ENCODE measurements at regions not wholly inside any gene's neighbourhood (a gene's known extent, or its start where the extent isn't known, plus 50 kb on each side); places are given as distances from the start of the nearest gene placed in this dataset.

DNA sequence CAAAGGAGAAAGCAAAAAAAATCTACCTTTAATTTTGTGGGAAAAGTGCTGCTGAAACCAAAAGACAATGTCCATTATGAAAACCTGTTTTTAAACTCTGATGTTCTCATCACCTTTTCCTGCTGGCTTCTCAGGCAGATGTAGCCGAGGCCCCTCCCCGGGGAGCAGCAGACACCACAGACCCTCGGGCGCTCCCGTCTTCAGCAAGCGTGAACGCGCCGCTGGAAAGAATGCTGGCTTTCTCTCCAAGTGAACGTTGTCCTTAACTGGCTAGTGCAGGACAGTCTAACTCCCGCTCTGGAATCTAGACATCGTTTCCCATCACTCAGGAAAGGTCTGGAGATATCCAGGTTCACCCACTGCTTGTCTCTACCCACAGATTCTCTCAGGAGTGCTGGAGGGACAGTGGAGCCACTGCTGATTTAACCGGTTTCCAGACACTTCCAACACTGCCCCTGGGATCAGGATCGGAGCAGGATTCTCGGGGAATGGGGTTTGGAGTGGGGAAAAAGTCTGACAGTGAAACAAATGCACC is 211.2 kb downstream of the RBFOX3 start:
- ATAC-seq (no peak), DNase-seq (ENCODE audit: low read depth, low spot score) (no peak)
- intact Hi-C loops (cut with micrococcal nuclease), result loop anchor here (2.0 to 10.0 kb wide), 2 partner anchors 215 to 309 kb away; partner anchors contain the start of gene RBFOX3
- ChIA-PET CTCF (interaction anchor here (1.8 to 8.5 kb wide), 2 partner anchors 8 to 211 kb away, joined by 6 to 98 read pairs; no protein-coding TSS in a partner anchor), POLR2A (no interaction called here), RAD21 (ENCODE audit: low non-redundant PET in 1 of 2, low total read pairs in 2 of 2, uncharacterized antibody in 2 of 2, unreplicated experiment in 2 of 2) (no interaction called here)
- H3K9me2 ChIP-seq (ENCODE audit: insufficient read depth), result no peaks in the 10 kb centered on the region
- no peak overlapping the region for H3K4me2 ChIP-seq (ENCODE audit: low read length)
- no TSS peak for BruUV-seq (replicated peaks)
- no peak for TF ChIP-seq EZH2 (IDR thresholded peaks at IDR 0.05)
- TF ChIP-seq JUND (IDR thresholded peaks at IDR 0.05), result no peak
- H3K36me3 ChIP-seq (ENCODE audit: control insufficient read depth in 1 of 2, insufficient read depth in 2 of 2, low read length in 2 of 2), result no peaks in the 10 kb centered on the region
- no peak overlapping the region for H3K27ac ChIP-seq (ENCODE audit: low read depth, low read length)
- no peak overlapping the region for H3K9ac ChIP-seq (ENCODE audit: low read length)
- H3K4me3 ChIP-seq (replicated peaks in 1 of 2; ENCODE audit: low read depth in 1 of 2, low read length in 2 of 2), result no peak overlapping the region
- no peaks in the 10 kb centered on the region for H3K79me2 ChIP-seq (ENCODE audit: insufficient read depth, low read length)
- H4K20me1 ChIP-seq (ENCODE audit: insufficient read depth), result no peaks in the 10 kb centered on the region
- H3K4me1 ChIP-seq (ENCODE audit: control insufficient read depth in 1 of 2, insufficient read depth in 2 of 2, low read length in 2 of 2), result peaks cover 4 to 10% of the 10 kb centered on the region in 2 experiments; a peak in 2 of 4 replicates
- H3K27me3 ChIP-seq (ENCODE audit: insufficient read depth, low read length), result peaks cover 32% of the 10 kb centered on the region
- no peak overlapping the region for H2AFZ ChIP-seq (ENCODE audit: low read depth, low read length, poor library complexity, severe bottlenecking)
- H3K9me3 ChIP-seq (ENCODE audit: control insufficient read depth in 1 of 2, insufficient read depth in 1 of 2, low read depth in 1 of 2, low read length in 2 of 2), result no peaks in the 10 kb centered on the region

DNA sequence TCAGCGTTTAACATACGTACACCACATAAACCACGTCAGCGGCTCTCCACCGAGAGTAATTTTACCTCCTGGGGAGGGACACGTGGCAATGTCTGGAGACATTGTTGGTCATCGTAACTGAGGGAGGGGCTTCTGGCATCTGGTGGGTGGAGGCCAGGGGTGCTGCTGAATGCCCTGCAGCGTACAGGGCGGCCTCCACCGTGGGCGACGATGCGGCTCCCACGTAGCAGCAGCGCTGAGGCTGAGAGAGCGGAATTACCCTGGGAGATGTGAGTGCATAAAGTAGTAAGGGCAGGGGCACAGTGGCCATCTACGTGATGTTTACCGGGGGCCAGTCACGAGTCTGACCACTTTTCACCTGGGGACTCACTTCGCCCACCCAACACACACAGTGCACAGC is 212.4 kb downstream of the RBFOX3 start:
- Histone ChIP-seq H2AFZ (ENCODE audit: low read depth, low read length, poor library complexity, severe bottlenecking) (no peak overlapping the region), H3K4me1 (ENCODE audit: control insufficient read depth in 1 of 2, insufficient read depth in 2 of 2, low read length in 2 of 2) (peaks cover 4 to 10% of the 10 kb centered on the region in 2 experiments; a peak in 2 of 4 replicates), H3K4me3 (replicated peaks in 1 of 2; ENCODE audit: low read depth in 1 of 2, low read length in 2 of 2) (no peak overlapping the region), H3K9ac (ENCODE audit: low read length) (no peak overlapping the region), H3K9me3 (ENCODE audit: control insufficient read depth in 1 of 2, insufficient read depth in 1 of 2, low read depth in 1 of 2, low read length in 2 of 2) (no peaks in the 10 kb centered on the region), H3K9me2 (ENCODE audit: insufficient read depth) (no peaks in the 10 kb centered on the region), H4K20me1 (ENCODE audit: insufficient read depth) (no peaks in the 10 kb centered on the region), H3K79me2 (ENCODE audit: insufficient read depth, low read length) (no peaks in the 10 kb centered on the region), H3K27me3 (ENCODE audit: insufficient read depth, low read length) (peaks cover 32% of the 10 kb centered on the region), H3K36me3 (ENCODE audit: control insufficient read depth in 1 of 2, insufficient read depth in 2 of 2, low read length in 2 of 2) (no peaks in the 10 kb centered on the region), H3K4me2 (ENCODE audit: low read length) (no peak overlapping the region), H3K27ac (ENCODE audit: low read depth, low read length) (no peak overlapping the region)
- ChIA-PET CTCF (interaction anchor here (1.6 kb wide), 1 partner anchor 10 kb away, joined by 6 read pairs; no protein-coding TSS in a partner anchor), RAD21 (ENCODE audit: low non-redundant PET in 1 of 2, low total read pairs in 2 of 2, uncharacterized antibody in 2 of 2, unreplicated experiment in 2 of 2) (no interaction called here), POLR2A (no interaction called here)
- ATAC-seq, result no peak
- BruUV-seq (replicated peaks), result no TSS peak
- intact Hi-C loops (cut with micrococcal nuclease), result no loop called here
- TF ChIP-seq SIN3A (IDR thresholded peaks at IDR 0.05; ENCODE audit: low read depth), result no peak
- TF ChIP-seq EZH2phosphoT487 (IDR thresholded peaks at IDR 0.05; ENCODE audit: borderline replicate concordance), result no peak
- no peak for TF ChIP-seq SP1 (IDR thresholded peaks at IDR 0.05; ENCODE audit: low read depth)
- no peak for TF ChIP-seq YY1 (IDR thresholded peaks at IDR 0.05; ENCODE audit: extremely low read depth, insufficient replicate concordance, low read depth, low read length)
- no peak for TF ChIP-seq CEBPB (IDR thresholded peaks at IDR 0.05; ENCODE audit: low read depth)
- no peak for TF ChIP-seq EGR1 (IDR thresholded peaks at IDR 0.05; ENCODE audit: low read depth)
- no peak for TF ChIP-seq POLR2A (IDR thresholded peaks at IDR 0.05; ENCODE audit: borderline replicate concordance, extremely low read depth, insufficient read depth, insufficient read length)
- no peak for TF ChIP-seq CBX3 (IDR thresholded peaks at IDR 0.05; ENCODE audit: low read depth)
- no peak for TF ChIP-seq SRF (IDR thresholded peaks at IDR 0.05; ENCODE audit: low read depth)
- TF ChIP-seq, protein P1, sequence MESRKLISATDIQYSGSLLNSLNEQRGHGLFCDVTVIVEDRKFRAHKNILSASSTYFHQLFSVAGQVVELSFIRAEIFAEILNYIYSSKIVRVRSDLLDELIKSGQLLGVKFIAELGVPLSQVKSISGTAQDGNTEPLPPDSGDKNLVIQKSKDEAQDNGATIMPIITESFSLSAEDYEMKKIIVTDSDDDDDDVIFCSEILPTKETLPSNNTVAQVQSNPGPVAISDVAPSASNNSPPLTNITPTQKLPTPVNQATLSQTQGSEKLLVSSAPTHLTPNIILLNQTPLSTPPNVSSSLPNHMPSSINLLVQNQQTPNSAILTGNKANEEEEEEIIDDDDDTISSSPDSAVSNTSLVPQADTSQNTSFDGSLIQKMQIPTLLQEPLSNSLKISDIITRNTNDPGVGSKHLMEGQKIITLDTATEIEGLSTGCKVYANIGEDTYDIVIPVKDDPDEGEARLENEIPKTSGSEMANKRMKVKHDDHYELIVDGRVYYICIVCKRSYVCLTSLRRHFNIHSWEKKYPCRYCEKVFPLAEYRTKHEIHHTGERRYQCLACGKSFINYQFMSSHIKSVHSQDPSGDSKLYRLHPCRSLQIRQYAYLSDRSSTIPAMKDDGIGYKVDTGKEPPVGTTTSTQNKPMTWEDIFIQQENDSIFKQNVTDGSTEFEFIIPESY (IDR thresholded peaks at IDR 0.05; ENCODE audit: extremely low read depth, insufficient replicate concordance, low read length), result no peak
- no peak for DNase-seq (ENCODE audit: low read depth, low spot score)
